Fibroblast of the aortic adventitia (primary cell): ENCODE measurements at regions not wholly inside any gene's neighbourhood (a gene's known extent, or its start where the extent isn't known, plus 50 kb on each side); places are given as distances from the start of the nearest gene placed in this dataset.
"Not testable (repeated sequence)": the region's sequence is repeated elsewhere in the genome, so short reads cannot be mapped to it uniquely, and the experiment has no call there.

Source experiments
- DNase-seq: peaks from one replicate; pipeline ENCODE4 v3.0.0-alpha.2; 2010; ENCODE audit warnings: low read depth
- H3K4me3 ChIP-seq: 2 replicates; pipeline ENCODE4 v1.5.1; 2011; ENCODE audit warnings: low read depth, mild to moderate bottlenecking, control low read depth, low read length, moderate library complexity
- CTCF ChIP-seq: IDR thresholded peaks from 2 replicates; pipeline ENCODE4 v1.5.1; 2011; ENCODE audit warnings: mild to moderate bottlenecking, low read length, control low read depth, inconsistent platforms; ENCODE audit not compliant: insufficient read depth

DNA sequence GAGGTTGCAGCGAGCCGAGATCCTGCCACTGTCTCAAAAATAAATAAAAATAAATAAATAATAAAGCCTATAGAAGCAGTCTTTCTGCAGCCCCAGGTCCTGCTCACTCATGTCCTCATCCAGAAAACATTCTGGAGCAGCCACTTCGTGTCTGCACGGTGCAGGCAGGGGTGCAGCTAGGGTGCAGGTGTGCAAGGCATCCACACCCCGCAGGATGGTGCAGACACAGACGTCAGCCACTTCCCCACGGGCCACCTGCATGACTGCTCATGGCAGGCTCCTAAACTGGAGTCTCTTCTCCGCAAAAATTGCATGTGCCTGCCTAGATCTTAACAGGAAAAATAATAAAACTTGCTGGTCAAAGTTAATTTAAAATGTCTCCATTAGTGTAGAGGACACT is 80.2 kb upstream of the SNTG2 start:
- TF ChIP-seq CTCF = no peak
- H3K4me3 ChIP-seq = no peak overlapping the region
- DNase-seq = no peak

DNA sequence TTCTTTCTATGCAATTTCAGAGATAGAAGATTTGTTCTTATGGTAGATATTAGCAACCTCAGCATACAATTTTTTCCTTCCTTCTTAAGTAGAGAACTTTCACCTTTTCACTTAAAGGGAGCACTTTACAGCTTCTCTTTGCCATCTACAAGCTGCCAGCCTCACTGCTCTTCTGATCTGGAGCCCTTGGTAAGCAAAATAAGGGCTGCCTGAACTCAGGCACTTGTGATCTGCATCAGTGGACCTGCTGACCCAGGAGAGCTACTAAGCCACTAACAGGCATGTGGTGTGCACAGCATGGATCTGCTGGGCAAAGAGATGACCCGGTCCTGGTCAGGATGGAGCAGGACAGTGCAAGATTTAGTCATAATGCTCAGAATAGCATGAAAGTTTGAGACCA is 80.8 kb upstream of the SNTG2 start:
- H3K4me3 ChIP-seq = no peak overlapping the region
- no peak for DNase-seq
- no peak for TF ChIP-seq CTCF

DNA sequence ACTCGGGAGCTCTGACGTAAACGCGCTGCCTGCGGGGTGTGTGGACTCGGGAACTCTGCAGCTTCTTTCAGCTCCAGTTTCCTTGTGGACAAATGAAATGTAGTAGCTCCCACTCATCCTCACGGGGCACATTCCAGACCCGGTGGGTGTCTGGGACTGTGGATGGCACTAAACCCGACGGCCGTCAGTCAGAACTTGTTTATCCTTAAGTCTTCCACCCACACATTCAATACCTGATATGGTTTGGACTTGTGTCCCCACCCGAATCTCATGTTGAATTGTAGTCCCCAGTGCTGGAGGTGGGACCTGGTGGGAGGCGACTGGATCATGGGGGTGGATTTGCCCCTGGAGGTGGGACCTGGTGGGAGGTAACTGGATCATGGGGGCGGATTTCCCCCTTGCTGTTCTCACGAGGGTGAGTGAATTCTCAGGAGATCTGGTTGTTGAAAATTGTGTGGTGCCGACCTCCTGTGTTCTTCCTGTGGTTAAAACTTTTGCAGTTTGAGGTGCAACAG is 81.2 kb upstream of the SNTG2 start:
- DNase-seq = no peak
- no peak for TF ChIP-seq CTCF
- H3K4me3 ChIP-seq = no peak overlapping the region

GRCh38 chr2:868857-869256 is 81.8 kb upstream of the SNTG2 start:
- H3K4me3 ChIP-seq, DNase-seq: not testable (repeated sequence)

GRCh38 chr2:867296-867695 is 83.4 kb upstream of the SNTG2 start:
- H3K4me3 ChIP-seq = no peak overlapping the region
- no peak for TF ChIP-seq CTCF
- DNase-seq = no peak

DNA sequence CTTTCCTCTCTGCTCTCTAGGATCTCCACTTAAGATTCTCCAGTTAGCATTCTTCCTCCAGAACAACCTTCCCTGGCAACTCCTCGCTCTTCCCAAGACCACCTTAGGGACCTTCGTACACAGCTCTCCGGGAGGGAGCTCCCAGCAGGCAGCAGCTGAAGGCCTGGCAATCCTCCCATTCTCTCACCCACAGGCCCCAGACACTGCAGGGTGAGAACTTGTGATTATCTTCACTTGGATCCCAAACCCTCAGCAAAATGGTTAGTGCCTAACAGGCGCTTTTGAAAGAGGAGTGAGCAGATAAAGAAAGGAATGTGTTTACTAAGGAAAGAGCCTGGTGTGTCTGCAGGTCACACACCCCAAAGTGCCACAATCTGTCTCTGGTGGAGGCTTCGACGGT is 83.8 kb upstream of the SNTG2 start:
- no peak for DNase-seq
- TF ChIP-seq CTCF = no peak
- H3K4me3 ChIP-seq = no peak overlapping the region

DNA sequence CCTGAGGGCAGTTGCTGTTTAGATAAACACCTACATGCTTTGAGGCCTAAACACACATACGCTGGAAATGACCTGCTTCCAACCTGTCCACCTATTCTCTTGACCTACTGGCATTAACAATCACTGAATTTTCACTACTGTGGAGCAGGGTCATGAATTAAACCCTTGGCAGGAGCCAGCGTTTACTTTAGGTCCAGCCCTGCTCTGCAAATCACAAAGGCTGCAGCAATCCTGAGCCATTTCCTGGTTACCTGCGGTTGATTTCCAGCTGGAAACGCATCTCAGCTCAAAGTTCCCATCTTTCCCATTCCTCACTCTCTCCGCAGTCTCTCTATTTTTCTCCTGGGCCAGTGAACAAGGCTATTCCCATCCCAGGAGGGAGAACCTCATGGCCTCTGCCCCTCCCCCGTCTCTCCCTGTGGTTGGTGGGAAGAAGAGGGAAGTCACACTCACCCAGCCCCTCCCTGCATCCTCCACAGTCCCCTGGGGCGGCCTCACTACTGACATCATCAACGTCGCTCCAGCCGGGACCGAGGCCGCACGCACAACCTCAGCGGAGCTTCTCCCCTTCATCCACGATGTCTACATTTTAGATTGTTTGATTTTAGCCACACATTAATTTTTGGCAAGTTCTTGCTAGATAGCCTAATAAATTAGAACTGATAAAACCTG is 84.5 kb upstream of the SNTG2 start:
- DNase-seq = no peak
- TF ChIP-seq CTCF = no peak
- no peak overlapping the region for H3K4me3 ChIP-seq
